Hepatocyte (in vitro differentiated cells): ENCODE measurements at regions not wholly inside any gene's neighbourhood (a gene's known extent, or its start where the extent isn't known, plus 50 kb on each side); places are given as distances from the start of the nearest gene placed in this dataset.

Experiments used
- DNase-seq: peaks from one replicate; pipeline ENCODE4 v3.0.0-alpha.2; 2016; ENCODE audit warnings: low spot score
- H2AFZ ChIP-seq: fragments of 200-600 bp; sonication (generic); 2 replicates; pipeline ENCODE4 v1.6.0; 2016; ENCODE audit warnings: antibody characterized with exemption, mild to moderate bottlenecking
- H3K27ac ChIP-seq: fragments of 200-600 bp; sonication (generic); 2 replicates; pipeline ENCODE4 v1.5.1; 2016; ENCODE audit warnings: mild to moderate bottlenecking
- H3K27me3 ChIP-seq: fragments of 200-600 bp; sonication (generic); 2 replicates; pipeline ENCODE4 v1.6.1; 2016
- H3K36me3 ChIP-seq: fragments of 200-600 bp; sonication (generic); replicated peaks from 2 replicates; pipeline ENCODE4 v1.5.1; 2016; ENCODE audit warnings: low read depth; ENCODE audit not compliant: insufficient read depth
- H3K4me1 ChIP-seq: fragments of 200-600 bp; sonication (generic); 2 replicates; pipeline ENCODE4 v1.5.1; 2016; ENCODE audit warnings: mild to moderate bottlenecking, moderate library complexity; ENCODE audit not compliant: insufficient read depth
- H3K4me2 ChIP-seq: fragments of 200-600 bp; sonication (generic); 2 replicates; pipeline ENCODE4 v1.6.0; 2016
- H3K4me3 ChIP-seq: fragments of 200-600 bp; sonication (generic); 2 replicates; pipeline ENCODE4 v1.5.1; 2016; ENCODE audit warnings: mild to moderate bottlenecking
- H3K79me2 ChIP-seq: fragments of 200-600 bp; sonication (generic); 2 replicates; pipeline ENCODE4 v1.6.0; 2017; ENCODE audit warnings: mild to moderate bottlenecking
- H3K9me2 ChIP-seq: fragments of 200-600 bp; sonication (generic); replicated peaks from 2 replicates; pipeline ENCODE4 v1.6.0; 2017; ENCODE audit warnings: mild to moderate bottlenecking; ENCODE audit not compliant: insufficient read depth
- H3K9me3 ChIP-seq: fragments of 200-600 bp; sonication (generic); 2 replicates; pipeline ENCODE4 v1.5.1; 2016; ENCODE audit warnings: low read depth, mild to moderate bottlenecking
- H4K20me1 ChIP-seq: fragments of 200-600 bp; sonication (generic); 2 replicates; pipeline ENCODE4 v1.6.0; 2016; ENCODE audit warnings: mild to moderate bottlenecking; ENCODE audit not compliant: insufficient read depth, poor library complexity, severe bottlenecking
- EZH2 ChIP-seq: fragments of 200-600 bp; sonication (generic); IDR thresholded peaks from 2 replicates; pipeline ENCODE4 v1.6.1; 2016; ENCODE audit warnings: antibody characterized with exemption, mild to moderate bottlenecking, borderline replicate concordance
- EZH2phosphoT487 ChIP-seq: fragments of 200-600 bp; sonication (generic); IDR thresholded peaks from one replicate; pipeline ENCODE4 v1.6.1; 2018; ENCODE audit warnings: antibody characterized with exemption, mild to moderate bottlenecking, low read depth, moderate library complexity; ENCODE audit not compliant: unreplicated experiment, severe bottlenecking
- WGBS: methylation state at CpG from one replicate; pipeline ENCODE4 v1.1.6; 2016; ENCODE audit warnings: low lambda C conversion rate; ENCODE audit errors: missing lambda C conversion rate; 5-methylcytosine and 5-hydroxymethylcytosine counted together
- TF ChIP-seq, protein P1 (sequence below): fragments of 200-600 bp; sonication (generic); IDR thresholded peaks from 2 replicates; pipeline ENCODE4 v1.5.1; 2016; ENCODE audit warnings: antibody characterized with exemption, mild to moderate bottlenecking; ENCODE audit not compliant: poor library complexity

DNA sequence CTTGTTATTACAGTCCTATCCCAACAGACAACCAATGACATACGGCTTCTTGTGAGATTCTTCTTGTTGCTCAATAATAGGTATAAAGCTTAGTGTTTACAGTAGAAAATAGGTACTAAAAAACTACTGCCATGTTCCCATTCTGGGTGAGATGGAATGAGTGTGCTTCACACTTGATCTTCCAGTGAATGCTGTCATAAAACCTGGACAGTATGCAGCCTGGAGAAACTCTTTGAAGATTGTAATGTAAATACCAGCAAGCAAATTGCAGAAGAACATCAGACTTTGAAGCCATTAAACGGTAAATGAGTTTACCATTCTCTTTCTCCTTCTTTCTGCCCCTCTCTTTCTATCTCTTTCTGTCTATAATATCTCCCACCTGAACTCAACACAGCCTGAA is 663.7 kb upstream of the COBL start:
- Histone ChIP-seq H3K9me2 (no peaks in the 10 kb centered on the region), H2AFZ (no peak overlapping the region), H3K9me3 (no peaks in the 10 kb centered on the region), H3K79me2 (no peaks in the 10 kb centered on the region), H3K4me1 (no peaks in the 10 kb centered on the region), H3K4me2 (no peak overlapping the region), H3K36me3 (no peaks in the 10 kb centered on the region), H3K27ac (no peak overlapping the region), H3K27me3 (no peaks in the 10 kb centered on the region), H3K4me3 (no peak overlapping the region), H4K20me1 (no peaks in the 10 kb centered on the region)
- TF ChIP-seq, protein P1, sequence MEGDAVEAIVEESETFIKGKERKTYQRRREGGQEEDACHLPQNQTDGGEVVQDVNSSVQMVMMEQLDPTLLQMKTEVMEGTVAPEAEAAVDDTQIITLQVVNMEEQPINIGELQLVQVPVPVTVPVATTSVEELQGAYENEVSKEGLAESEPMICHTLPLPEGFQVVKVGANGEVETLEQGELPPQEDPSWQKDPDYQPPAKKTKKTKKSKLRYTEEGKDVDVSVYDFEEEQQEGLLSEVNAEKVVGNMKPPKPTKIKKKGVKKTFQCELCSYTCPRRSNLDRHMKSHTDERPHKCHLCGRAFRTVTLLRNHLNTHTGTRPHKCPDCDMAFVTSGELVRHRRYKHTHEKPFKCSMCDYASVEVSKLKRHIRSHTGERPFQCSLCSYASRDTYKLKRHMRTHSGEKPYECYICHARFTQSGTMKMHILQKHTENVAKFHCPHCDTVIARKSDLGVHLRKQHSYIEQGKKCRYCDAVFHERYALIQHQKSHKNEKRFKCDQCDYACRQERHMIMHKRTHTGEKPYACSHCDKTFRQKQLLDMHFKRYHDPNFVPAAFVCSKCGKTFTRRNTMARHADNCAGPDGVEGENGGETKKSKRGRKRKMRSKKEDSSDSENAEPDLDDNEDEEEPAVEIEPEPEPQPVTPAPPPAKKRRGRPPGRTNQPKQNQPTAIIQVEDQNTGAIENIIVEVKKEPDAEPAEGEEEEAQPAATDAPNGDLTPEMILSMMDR: no peak
- TF ChIP-seq EZH2phosphoT487 (no peak), EZH2 (no peak)
- DNase-seq: peak; percentile 15
- 60% methylated on average over 2 of the region's 2 CpGs for WGBS

DNA sequence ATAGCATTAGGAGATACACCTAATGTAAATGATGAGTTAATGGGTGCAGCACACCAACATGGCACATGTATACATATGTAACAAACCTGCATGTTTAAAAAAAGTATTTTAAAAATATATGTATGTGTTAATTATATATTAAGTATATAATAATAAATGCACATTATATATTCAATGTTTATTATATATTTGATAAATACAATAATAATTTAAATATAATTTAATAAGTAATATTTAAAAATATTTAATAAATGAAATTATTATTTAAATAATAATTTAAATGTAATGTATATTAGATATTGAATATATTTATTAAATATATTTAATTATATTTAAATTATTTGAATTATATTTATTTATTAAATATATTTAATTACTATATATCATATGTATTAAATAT is 661.3 kb upstream of the COBL start:
- Histone ChIP-seq H3K4me2 (no peak overlapping the region), H3K79me2 (no peaks in the 10 kb centered on the region), H3K9me2 (no peaks in the 10 kb centered on the region), H3K27ac (no peak overlapping the region), H3K4me1 (no peaks in the 10 kb centered on the region), H3K9me3 (no peaks in the 10 kb centered on the region), H3K27me3 (no peaks in the 10 kb centered on the region), H2AFZ (no peak overlapping the region), H3K36me3 (no peaks in the 10 kb centered on the region), H4K20me1 (no peaks in the 10 kb centered on the region), H3K4me3 (no peak overlapping the region)
- no peak for DNase-seq
- TF ChIP-seq EZH2 (no peak), EZH2phosphoT487 (no peak)
- TF ChIP-seq, protein P1: no peak

GRCh38 chr7:51973939-51974338 is 657.3 kb upstream of the COBL start:
- Histone ChIP-seq H3K36me3 (no peaks in the 10 kb centered on the region), H3K27ac (no peak overlapping the region), H3K4me3 (no peak overlapping the region), H3K4me1 (no peaks in the 10 kb centered on the region), H3K27me3 (no peaks in the 10 kb centered on the region), H3K79me2 (no peaks in the 10 kb centered on the region), H3K9me3 (no peaks in the 10 kb centered on the region), H3K9me2 (no peaks in the 10 kb centered on the region), H2AFZ (no peak overlapping the region), H4K20me1 (no peaks in the 10 kb centered on the region), H3K4me2 (no peak overlapping the region)
- no peak for DNase-seq
- TF ChIP-seq EZH2phosphoT487 (no peak), EZH2 (no peak)
- TF ChIP-seq, protein P1: no peak
- WGBS: 47% methylated on average over 3 of the region's 3 CpGs

- Histone ChIP-seq H2AFZ (no peak overlapping the region), H3K27ac (no peak overlapping the region), H3K27me3 (no peaks in the 10 kb centered on the region), H3K4me1 (no peaks in the 10 kb centered on the region), H3K4me3 (no peak overlapping the region), H3K9me2 (no peaks in the 10 kb centered on the region), H4K20me1 (no peaks in the 10 kb centered on the region), H3K36me3 (no peaks in the 10 kb centered on the region), H3K9me3 (no peaks in the 10 kb centered on the region), H3K4me2 (no peak overlapping the region), H3K79me2 (no peaks in the 10 kb centered on the region)
- 87% methylated on average over 10 of the region's 10 CpGs for WGBS
- TF ChIP-seq EZH2phosphoT487 (no peak), EZH2 (no peak)
- TF ChIP-seq, protein P1: no peak
- no peak for DNase-seq
Observed at GRCh38 chr7:51973071-51973470, 656.5 kb upstream of the COBL start.
